ENCODE measurements at regions not wholly inside any gene's neighbourhood (a gene's known extent, or its start where the extent isn't known, plus 50 kb on each side); places are given as distances from the start of the nearest gene placed in this dataset.

GRCh38 chr12:28800129-28800528 is 348.9 kb upstream of the FAR2 start:
- TF ChIP-seq POLR2A (IDR thresholded peaks at IDR 0.05) (no peak), CTCF (IDR thresholded peaks at IDR 0.05) (no peak)

Data from esophagus squamous epithelium (tissue), 4 donors.